GM23338 (cell line): ENCODE measurements at regions not wholly inside any gene's neighbourhood (a gene's known extent, or its start where the extent isn't known, plus 50 kb on each side); places are given as distances from the start of the nearest gene placed in this dataset.

Experiments
- ATAC-seq: fragments of 200-7000 bp; cut with Tn5 transposase; 3 replicates; pipeline ENCODE4 v1.9.1; 2020
- DNase-seq: peaks from one replicate; pipeline ENCODE4 v3.0.0-alpha.2; 2015; ENCODE audit warnings: low spot score
- H2AFZ ChIP-seq: fragments of 200-600 bp; sonication (generic); 2 replicates; pipeline ENCODE4 v1.8.0; 2016; ENCODE audit warnings: antibody characterized with exemption, mild to moderate bottlenecking, moderate library complexity
- H3F3A ChIP-seq: fragments of 200-600 bp; sonication (generic); replicated peaks from 2 replicates; pipeline ENCODE4 v1.8.0; 2017; ENCODE audit warnings: antibody characterized with exemption, mixed run types, low read depth
- H3K27ac ChIP-seq: fragments of 200-600 bp; sonication (generic); 2 replicates; pipeline ENCODE4 v1.6.1; 2016; ENCODE audit warnings: low read depth
- H3K27me3 ChIP-seq: fragments of 200-600 bp; sonication (generic); 2 replicates; pipeline ENCODE4 v1.8.0; 2016; ENCODE audit warnings: mild to moderate bottlenecking, mixed run types, moderate library complexity; ENCODE audit not compliant: insufficient read depth
- H3K36me3 ChIP-seq: fragments of 200-600 bp; sonication (generic); 2 replicates; pipeline ENCODE4 v1.8.0; 2016; ENCODE audit warnings: mild to moderate bottlenecking; ENCODE audit not compliant: insufficient read depth
- H3K4me1 ChIP-seq: fragments of 200-600 bp; sonication (generic); 2 replicates; pipeline ENCODE4 v1.8.0; 2016; ENCODE audit warnings: mild to moderate bottlenecking, moderate library complexity; ENCODE audit not compliant: insufficient read depth
- H3K4me2 ChIP-seq: fragments of 200-600 bp; sonication (generic); 2 replicates; pipeline ENCODE4 v1.7.1; 2017; ENCODE audit warnings: mixed run types
- H3K4me3 ChIP-seq: fragments of 200-600 bp; sonication (generic); 2 replicates; pipeline ENCODE4 v1.6.1; 2016; ENCODE audit warnings: mixed run types
- H3K79me2 ChIP-seq: fragments of 200-600 bp; sonication (generic); replicated peaks from 2 replicates; pipeline ENCODE4 v1.8.0; 2017; ENCODE audit warnings: mild to moderate bottlenecking; ENCODE audit not compliant: insufficient read depth
- H3K9me2 ChIP-seq: fragments of 200-600 bp; sonication (generic); 2 replicates; pipeline ENCODE4 v1.8.0; 2017; ENCODE audit not compliant: insufficient read depth
- H4K20me1 ChIP-seq: fragments of 200-600 bp; sonication (generic); replicated peaks from 2 replicates; pipeline ENCODE4 v1.8.0; 2017; ENCODE audit warnings: mild to moderate bottlenecking; ENCODE audit not compliant: insufficient read depth
- H3K27ac Mint-ChIP-seq: 2 replicates; pipeline ENCODE4 v1.8.0; 2020; ENCODE audit warnings: inconsistent platforms, mild to moderate bottlenecking, moderate library complexity, mixed read lengths
- H3K27me3 Mint-ChIP-seq: 3 replicates; pipeline ENCODE4 v1.8.0; 2022; ENCODE audit warnings: low read depth, mild to moderate bottlenecking, moderate library complexity, mixed read lengths, inconsistent platforms; ENCODE audit not compliant: insufficient read depth, poor library complexity
- H3K36me3 Mint-ChIP-seq: 3 replicates; pipeline ENCODE4 v1.8.0; 2021; ENCODE audit warnings: low read depth, mild to moderate bottlenecking, inconsistent platforms, moderate library complexity, mixed read lengths
- H3K4me1 Mint-ChIP-seq: 3 replicates; pipeline ENCODE4 v1.8.0; 2020; ENCODE audit warnings: mild to moderate bottlenecking, inconsistent platforms, mixed read lengths
- H3K4me3 Mint-ChIP-seq: 3 replicates; pipeline ENCODE4 v1.8.0; 2021; ENCODE audit warnings: moderate library complexity, mild to moderate bottlenecking, inconsistent platforms, mixed read lengths
- H3K9me3 Mint-ChIP-seq: 3 replicates; pipeline ENCODE4 v1.8.0; 2020; ENCODE audit warnings: moderate library complexity, mild to moderate bottlenecking, inconsistent platforms, mixed read lengths
- CREB1 ChIP-seq: fragments of 250-450 bp; sonication (Bioruptor Pico); IDR thresholded peaks from 2 replicates; pipeline ENCODE4 v1.5.0; 2020; ENCODE audit warnings: low read depth, mild to moderate bottlenecking, moderate library complexity
- CTCF ChIP-seq, 2 experiments: fragments of 200-600 bp in 1 of 2; sonication (generic) in 1 of 2; conservative IDR thresholded peaks; 2 replicates each; pipeline versions ENCODE4 v1.5.1 to v1.6.1; 2016 to 2017; ENCODE audit warnings: antibody characterized with exemption in 2 of 2, low read depth in 2 of 2, mild to moderate bottlenecking in 2 of 2, moderate library complexity in 1 of 2
- ETS1 ChIP-seq: IDR thresholded peaks from 2 replicates; pipeline ENCODE4 v1.6.1; 2016; ENCODE audit warnings: antibody characterized with exemption
- EZH2 ChIP-seq: fragments of 200-600 bp; sonication (generic); IDR thresholded peaks from one replicate; pipeline ENCODE4 v1.8.0; 2017; ENCODE audit warnings: antibody characterized with exemption, mild to moderate bottlenecking, low read depth; ENCODE audit not compliant: unreplicated experiment
- EZH2phosphoT487 ChIP-seq: fragments of 200-600 bp; sonication (generic); IDR thresholded peaks from one replicate; pipeline ENCODE4 v1.8.1; 2018; ENCODE audit warnings: antibody characterized with exemption; ENCODE audit not compliant: unreplicated experiment
- JUNB ChIP-seq: IDR thresholded peaks from one replicate; pipeline ENCODE4 v1.6.1; 2016; ENCODE audit warnings: antibody characterized with exemption; ENCODE audit not compliant: unreplicated experiment
- NANOG ChIP-seq: IDR thresholded peaks from 2 replicates; pipeline ENCODE4 v1.6.1; 2016; ENCODE audit warnings: antibody characterized with exemption, borderline replicate concordance
- POLR2AphosphoS5 ChIP-seq: IDR thresholded peaks from 2 replicates; pipeline ENCODE4 v1.6.1; 2016; ENCODE audit warnings: antibody characterized with exemption, low read depth
- STAT1 ChIP-seq: IDR thresholded peaks from one replicate; pipeline ENCODE4 v1.6.1; 2016; ENCODE audit warnings: antibody characterized with exemption; ENCODE audit not compliant: unreplicated experiment
- ZNF114 ChIP-seq: fragments of 250-450 bp; sonication (Bioruptor Pico); IDR thresholded peaks from 2 replicates; pipeline ENCODE4 v1.5.0; 2020; ENCODE audit warnings: mild to moderate bottlenecking, moderate library complexity
- ZNF462 ChIP-seq: fragments of 250-450 bp; sonication (Bioruptor Pico); IDR thresholded peaks from 2 replicates; pipeline ENCODE4 v1.5.0; 2020; ENCODE audit warnings: mild to moderate bottlenecking, moderate library complexity

GRCh38 chr14:27938392-27938791, 828.2 kb upstream of the FOXG1 start:
- Histone ChIP-seq H3K4me3 (no peak overlapping the region), H3K27ac (no peak overlapping the region), H2AFZ (no peak overlapping the region), H3K79me2 (no peaks in the 10 kb centered on the region), H3K4me2 (no peak overlapping the region), H3K9me2 (0 out of 2 replicates have a peak, but pooled peaks cover 8% of the 10 kb centered on the region), H3F3A (no peaks in the 10 kb centered on the region), H3K27me3 (no peaks in the 10 kb centered on the region), H3K4me1 (no peaks in the 10 kb centered on the region), H4K20me1 (no peaks in the 10 kb centered on the region), H3K36me3 (no peaks in the 10 kb centered on the region)
- H3K4me1 Mint-ChIP-seq, result no peaks in the 10 kb centered on the region
- DNase-seq (no peak), ATAC-seq (no peak)
- TF ChIP-seq EZH2phosphoT487 (no peak), JUNB (no peak), CTCF (conservative IDR thresholded peaks at IDR 0.05; ENCODE audit: low read depth in 2 of 2) (no peak)
- no peaks in the 10 kb centered on the region for H3K27me3 Mint-ChIP-seq
- H3K4me3 Mint-ChIP-seq, result no peak overlapping the region
- H3K36me3 Mint-ChIP-seq, result peaks cover 6% of the 10 kb centered on the region; the same call in 2 of the 3 replicates
- H3K27ac Mint-ChIP-seq, result no peak overlapping the region
- peaks cover 18% of the 10 kb centered on the region for H3K9me3 Mint-ChIP-seq

- H3K9me2 ChIP-seq, result 0 out of 2 replicates have a peak, but pooled peaks cover 5% of the 10 kb centered on the region
- H3K4me3 ChIP-seq, result no peak overlapping the region
- H3K79me2 ChIP-seq, result no peaks in the 10 kb centered on the region
- Mint-ChIP-seq H3K27ac (no peak overlapping the region), H3K27me3 (no peaks in the 10 kb centered on the region), H3K9me3 (peaks cover 5% of the 10 kb centered on the region), H3K36me3 (peaks cover 6% of the 10 kb centered on the region; the same call in 2 of the 3 replicates), H3K4me3 (no peak overlapping the region), H3K4me1 (no peaks in the 10 kb centered on the region)
- no peak for DNase-seq
- H3K36me3 ChIP-seq, result no peaks in the 10 kb centered on the region
- no peaks in the 10 kb centered on the region for H3K4me1 ChIP-seq
- H3K4me2 ChIP-seq, result no peak overlapping the region
- no peak for ATAC-seq
- H3K27me3 ChIP-seq, result no peaks in the 10 kb centered on the region
- no peaks in the 10 kb centered on the region for H3F3A ChIP-seq
- H3K27ac ChIP-seq, result no peak overlapping the region
- no peaks in the 10 kb centered on the region for H4K20me1 ChIP-seq
- H2AFZ ChIP-seq, result no peak overlapping the region
- TF ChIP-seq CREB1 (CRISPR knock-in tag) (no peak), ETS1 (no peak), ZNF462 (CRISPR knock-in tag) (no peak), STAT1 (no peak), NANOG (no peak), EZH2 (no peak), POLR2AphosphoS5 (no peak), JUNB (no peak), EZH2phosphoT487 (no peak), CTCF (conservative IDR thresholded peaks at IDR 0.05; ENCODE audit: low read depth in 2 of 2) (no peak), ZNF114 (no peak)
Measured at GRCh38 chr14:27945512-27945911, 821.1 kb upstream of the FOXG1 start.
